ENCODE measurements at regions not wholly inside any gene's neighbourhood (a gene's known extent, or its start where the extent isn't known, plus 50 kb on each side); places are given as distances from the start of the nearest gene placed in this dataset.
"Not testable (repeated sequence)": the region's sequence is repeated elsewhere in the genome, so short reads cannot be mapped to it uniquely, and the experiment has no call there.

- no peak for DNase-seq
These were observed 1007.8 kb downstream of the REEP3 start for GRCh38 chr10:64529003-64529350.

GRCh38 chr10:64534616-64535015 lies 1013.4 kb downstream of the REEP3 start:
- DNase-seq: no peak

DNA sequence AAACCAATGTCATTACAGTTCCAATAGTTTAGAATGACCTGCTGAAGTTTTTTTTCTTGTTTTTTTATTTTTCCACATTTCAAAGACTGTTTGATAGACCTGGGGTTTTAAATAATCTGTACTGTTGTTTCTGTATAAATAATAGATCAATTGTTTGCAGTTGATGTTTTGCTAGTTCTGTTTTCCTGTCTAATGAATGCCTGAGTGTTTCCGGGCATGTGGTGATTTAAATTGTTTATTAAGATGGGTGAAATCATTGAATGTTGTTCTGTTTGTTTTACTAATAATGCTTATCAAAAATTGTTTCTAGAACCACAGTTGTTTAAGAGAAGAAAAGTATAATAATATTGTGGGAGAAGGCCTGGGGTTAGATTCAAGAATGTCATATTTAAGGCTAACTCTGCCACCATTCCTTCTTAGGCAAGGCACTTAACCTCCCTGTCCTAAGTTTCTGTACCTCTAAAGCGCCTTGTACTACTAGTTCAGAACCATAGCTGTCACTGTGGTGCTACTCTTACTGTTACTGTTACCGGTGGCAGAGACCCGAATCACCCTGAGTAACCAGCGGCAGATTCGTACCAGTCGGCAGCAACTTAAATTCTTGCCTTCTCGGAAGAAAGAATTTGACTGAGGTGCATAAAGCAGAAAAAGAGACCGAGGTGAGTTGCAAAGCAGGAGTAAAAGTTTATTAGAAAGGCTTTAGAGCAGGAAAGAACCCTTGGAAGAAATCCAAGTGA lies 1014.1 kb downstream of the REEP3 start:
- no peak for DNase-seq

- DNase-seq: no peak
These were observed 1015.9 kb downstream of the REEP3 start for GRCh38 chr10:64537112-64537511.

DNA sequence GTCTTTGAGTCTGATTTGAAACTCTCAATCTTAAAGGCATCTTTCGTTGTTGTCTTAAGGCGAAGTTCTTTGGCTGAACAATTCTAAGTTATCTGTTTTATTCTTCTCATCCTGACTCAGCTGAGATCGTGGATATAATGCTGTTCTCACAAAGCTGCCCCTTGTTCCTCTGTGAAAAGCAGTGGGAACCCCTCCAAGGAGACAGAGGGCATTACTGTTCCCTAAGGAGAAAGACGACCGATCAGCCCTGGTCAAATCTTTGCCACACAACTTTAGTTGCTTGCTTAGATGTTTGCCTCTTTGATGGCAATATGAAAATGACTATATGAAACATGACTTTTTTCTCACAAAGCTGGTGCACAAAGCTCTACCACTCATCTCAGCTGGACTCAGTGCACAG lies 1016.7 kb downstream of the REEP3 start:
- DNase-seq: no peak

DNA sequence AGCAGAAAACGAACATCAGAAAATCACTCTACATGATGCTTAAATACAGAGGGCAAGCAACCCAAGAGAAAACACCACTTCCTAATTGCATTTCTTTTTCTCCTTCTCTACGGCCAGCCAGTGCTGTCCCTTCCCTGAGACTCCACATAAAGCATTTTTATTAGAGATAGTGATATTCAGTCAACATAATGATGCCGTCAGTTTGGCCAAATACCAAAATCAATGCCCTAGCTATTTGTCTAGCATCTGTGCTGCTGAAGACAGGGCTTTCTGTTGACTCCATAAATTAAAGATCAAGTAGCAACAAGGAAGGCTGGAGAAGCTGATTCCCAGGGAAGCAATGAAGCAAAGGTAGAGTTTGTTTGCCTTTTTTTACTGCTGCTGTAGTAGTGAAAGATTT lies 1024.9 kb downstream of the REEP3 start:
- no peak for DNase-seq

DNA sequence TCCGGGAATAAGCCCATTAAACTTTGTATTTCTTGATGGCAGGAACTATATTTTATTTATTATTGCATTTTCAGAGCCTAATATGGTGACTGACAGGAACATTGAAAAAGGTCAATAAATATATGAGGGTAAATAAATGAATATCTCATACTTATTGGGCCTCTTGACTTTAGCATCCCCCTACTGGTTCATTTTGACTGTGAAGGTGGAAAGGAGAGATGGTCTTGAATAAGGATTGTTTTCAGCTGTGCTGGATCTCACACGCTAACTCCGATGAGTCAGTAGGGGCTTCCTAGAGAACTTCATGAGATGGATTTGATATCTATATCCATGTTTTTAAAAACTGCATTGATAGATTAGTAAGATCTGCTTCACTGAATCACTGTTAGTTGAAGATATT lies 1026.0 kb downstream of the REEP3 start:
- DNase-seq: no peak

- no peak for DNase-seq
These were observed 1034.5 kb downstream of the REEP3 start for GRCh38 chr10:64555666-64556065.

- no peak for DNase-seq
These were observed 1037.1 kb downstream of the REEP3 start for GRCh38 chr10:64558094-64558835.

DNA sequence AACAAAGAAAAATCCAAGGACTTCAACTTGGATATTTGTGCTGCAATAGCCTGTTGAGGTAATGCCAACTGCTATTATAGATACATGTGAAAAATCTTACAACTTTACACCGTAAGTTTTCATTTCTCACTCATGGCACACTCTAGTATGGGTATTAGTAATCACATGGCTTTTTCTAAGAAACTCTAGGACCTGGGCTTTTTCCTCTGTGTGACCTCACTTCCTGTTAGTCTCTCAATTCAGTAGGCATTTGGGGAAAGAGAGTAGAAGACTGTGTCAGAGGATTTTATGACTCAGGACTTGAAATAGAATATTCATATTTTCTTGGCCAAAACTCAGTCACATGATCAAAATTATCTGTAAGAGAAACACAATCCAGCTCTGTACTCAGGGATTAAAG lies 1049.9 kb downstream of the REEP3 start:
- DNase-seq: no peak

DNA sequence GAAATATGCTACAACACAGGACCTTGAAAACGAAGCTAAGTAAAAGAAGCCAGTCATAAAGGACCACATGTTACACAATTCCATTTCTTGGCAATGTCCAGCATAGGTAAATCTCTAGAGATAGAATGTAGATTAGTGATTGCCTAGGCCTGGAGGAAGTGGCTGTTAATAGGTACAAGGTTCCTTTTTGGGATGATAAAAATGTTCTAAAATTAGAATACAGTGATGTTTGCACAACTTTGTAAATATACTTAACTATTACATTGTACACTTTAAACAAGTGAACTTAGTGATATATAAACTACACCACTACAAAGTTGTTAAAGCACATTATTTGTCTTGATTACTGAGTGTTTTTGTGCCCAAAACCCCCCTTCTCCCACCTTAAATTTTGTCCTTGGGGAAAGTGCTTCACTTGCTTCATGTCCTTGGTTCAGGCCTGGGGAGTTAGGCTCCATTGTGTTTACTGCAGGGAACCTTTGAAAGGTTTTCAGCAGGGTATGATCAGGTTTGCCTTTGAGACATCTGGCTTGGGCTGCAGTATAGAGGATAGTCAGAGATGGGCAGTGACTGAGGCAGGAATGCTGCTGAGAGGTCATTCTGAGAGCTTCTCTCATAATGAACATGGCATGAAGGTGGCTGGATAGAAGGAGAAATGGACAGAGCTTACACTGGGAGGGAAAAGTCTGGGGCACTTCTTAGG lies 1052.6 kb downstream of the REEP3 start:
- no peak for DNase-seq

DNA sequence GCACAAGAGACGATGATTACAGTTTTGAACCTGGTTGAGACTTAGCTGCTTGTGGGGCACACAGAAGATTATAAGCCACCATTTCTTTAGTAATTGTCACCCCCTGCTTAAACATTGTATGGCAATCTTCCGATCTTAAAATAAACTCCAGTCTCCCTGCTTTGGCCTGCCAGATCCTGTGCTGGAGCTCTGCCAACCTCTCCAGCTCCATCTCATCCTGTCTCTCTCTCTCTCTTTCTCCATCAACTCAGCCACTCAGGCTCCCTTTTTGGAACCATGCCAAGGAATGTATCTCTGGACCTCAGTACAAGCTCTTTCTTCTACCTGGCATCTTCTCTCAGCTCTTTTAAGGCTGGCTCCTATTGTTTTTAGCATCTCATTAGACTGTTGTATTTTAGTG lies 1053.2 kb downstream of the REEP3 start:
- no peak for DNase-seq

DNA sequence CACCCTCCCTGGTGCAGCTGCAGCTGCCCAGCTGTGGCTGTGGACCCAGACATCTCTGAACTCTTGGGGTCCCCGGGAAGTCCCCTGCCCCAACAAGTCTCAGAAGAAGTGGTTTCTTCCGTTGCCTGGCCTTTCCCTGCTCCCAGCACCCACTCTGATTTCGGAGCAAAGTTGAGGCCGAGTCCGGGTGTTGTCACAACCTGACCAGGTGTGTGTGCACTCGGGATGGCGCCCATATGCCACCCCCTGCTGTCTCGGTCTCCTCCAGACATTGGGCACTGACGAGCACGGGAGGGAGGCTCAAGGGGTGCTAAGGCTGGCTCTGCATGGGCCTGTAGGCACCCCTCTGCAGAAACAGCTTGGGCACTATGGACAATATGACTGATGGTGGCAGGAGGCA lies 1055.3 kb downstream of the REEP3 start:
- DNase-seq: no peak

GRCh38 chr10:64578757-64579156 lies 1057.6 kb downstream of the REEP3 start:
- DNase-seq: not testable (repeated sequence)

- DNase-seq: no peak
These were observed 1065.8 kb downstream of the REEP3 start for GRCh38 chr10:64586934-64587503.

GRCh38 chr10:64594072-64594471 lies 1072.9 kb downstream of the REEP3 start:
- no peak for DNase-seq

- DNase-seq: no peak
These were observed 1077.4 kb downstream of the REEP3 start for GRCh38 chr10:64598600-64598999.

- DNase-seq: no peak
These were observed 1080.1 kb downstream of the REEP3 start for GRCh38 chr10:64601298-64601697.

DNA sequence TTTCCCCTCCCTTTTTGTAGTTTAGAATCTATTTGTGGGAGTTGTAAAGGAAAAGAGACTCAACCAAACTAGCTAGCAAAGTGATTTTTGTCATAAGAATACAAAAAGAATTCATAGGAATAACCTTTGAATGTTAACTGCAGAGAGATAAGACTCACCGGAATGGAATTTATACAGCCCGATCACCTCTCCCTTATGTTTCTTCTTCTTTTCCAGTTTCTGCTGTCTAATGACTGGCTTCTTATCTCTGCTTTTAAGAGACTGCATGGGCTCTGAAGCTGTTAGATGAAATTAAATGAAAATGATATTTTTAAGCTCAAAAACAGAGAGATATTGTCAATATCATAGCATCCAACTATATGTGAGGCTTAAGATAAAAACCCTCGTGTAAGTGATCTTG lies 1095.9 kb downstream of the REEP3 start:
- no peak for DNase-seq

DNA sequence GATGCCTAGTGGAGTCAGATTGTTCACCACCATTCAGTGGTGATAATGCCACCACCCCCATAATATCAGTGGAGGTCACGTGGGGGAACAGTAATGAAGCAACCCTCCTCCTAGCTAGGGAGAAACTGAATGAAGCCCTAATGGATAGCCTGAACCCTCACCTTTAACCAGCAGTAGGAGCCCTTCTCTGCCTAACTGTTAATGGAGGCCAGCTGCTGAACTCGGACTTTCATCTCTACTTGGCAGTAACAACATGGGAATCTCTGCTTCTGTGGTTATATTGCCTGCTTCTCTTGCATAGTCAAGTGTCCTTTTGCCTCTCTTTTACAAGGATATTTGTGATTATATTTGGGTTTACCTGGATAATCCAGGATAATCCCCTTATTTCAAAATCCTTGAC lies 1097.9 kb downstream of the REEP3 start:
- DNase-seq: no peak

- DNase-seq: no peak
These were observed 1105.7 kb downstream of the REEP3 start for GRCh38 chr10:64626924-64627323.

- no peak for DNase-seq
These were observed 1109.3 kb downstream of the REEP3 start for GRCh38 chr10:64630534-64630933.

GRCh38 chr10:64635906-64636305 lies 1114.7 kb downstream of the REEP3 start:
- DNase-seq: no peak

GRCh38 chr10:64636461-64636860 lies 1115.3 kb downstream of the REEP3 start:
- DNase-seq: no peak

Measured in amniotic stem cell (primary cell).